ENCODE measurements at regions not wholly inside any gene's neighbourhood (a gene's known extent, or its start where the extent isn't known, plus 50 kb on each side); places are given as distances from the start of the nearest gene placed in this dataset.

DNA sequence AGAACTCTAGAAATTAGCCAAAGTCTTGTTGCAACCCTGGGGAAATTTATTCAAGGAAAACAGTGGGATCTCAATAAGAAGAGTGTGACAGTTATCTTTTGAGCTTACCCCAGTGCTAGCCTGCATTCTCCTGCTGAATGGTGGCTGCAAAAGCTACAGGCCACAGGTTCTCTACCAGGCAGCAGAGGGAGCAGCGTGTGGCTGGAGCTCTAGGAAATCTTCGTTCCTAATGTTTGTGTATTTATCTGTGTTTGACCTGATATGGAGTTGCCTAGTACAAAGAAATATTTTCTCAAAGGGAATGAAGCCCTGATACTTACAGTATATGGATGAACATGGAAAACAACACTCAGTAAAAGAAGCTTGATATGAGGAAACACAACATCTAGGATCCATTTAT is 1100.6 kb downstream of the NLGN4Y start:
- no peak for DNase-seq (ENCODE audit: low read depth)

DNA sequence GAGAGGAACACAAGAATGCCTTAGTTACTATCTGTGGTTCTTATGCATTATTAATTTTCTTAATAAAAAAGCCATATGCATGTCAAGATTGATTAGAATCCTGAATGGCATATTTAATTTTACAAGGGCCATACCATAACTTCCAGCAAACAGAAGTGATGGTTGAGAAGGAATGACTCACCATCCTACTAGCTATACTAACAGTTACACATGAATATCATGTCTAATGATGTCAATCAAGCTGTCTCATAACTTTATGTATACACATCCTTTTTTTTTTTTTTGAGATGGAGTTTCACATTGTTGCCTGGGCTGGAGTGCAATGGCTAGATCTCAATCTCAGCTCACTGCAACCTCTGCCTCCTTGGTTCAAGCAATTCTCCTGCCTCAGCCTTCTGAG is 1123.9 kb downstream of the NLGN4Y start:
- DNase-seq (ENCODE audit: low read depth) = no peak

DNA sequence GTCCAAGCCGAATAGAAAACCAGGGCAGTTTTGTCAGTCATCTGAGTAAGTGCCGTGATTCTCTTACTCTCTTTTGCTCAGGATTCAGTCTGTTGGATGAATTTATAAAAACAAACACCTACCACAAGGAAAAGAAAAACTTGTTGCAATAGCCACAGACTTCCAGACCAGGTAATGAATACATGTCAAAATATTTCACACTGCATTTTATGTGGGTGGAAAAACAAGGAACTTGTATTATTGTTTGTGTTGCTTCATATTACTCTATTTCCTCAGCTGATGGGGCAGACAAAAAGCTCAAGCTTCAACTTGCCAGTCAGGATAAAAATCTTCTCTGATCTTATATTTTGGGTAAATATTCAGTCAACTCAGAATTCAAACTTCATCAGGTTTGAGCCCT is 1125.7 kb downstream of the NLGN4Y start:
- DNase-seq (ENCODE audit: low read depth) = no peak

DNA sequence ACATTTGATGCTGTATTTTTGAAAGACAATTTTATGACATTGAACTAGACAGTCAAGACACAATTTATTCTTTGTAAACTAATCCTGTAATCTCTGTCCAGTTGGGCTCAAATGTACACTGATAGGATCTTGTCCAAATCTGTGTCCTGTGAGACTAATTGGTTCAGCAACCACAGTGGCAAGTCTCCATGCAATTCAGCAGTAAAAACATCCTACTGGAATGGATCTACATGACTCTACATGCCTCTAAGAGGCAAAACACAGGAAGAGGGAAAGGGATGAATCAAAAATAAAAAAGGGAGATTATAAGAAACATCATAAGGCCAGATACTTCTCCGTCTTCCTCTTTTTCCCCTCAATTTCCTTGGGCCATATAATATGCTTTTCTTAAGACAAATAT is 1164.2 kb downstream of the NLGN4Y start:
- no peak for DNase-seq (ENCODE audit: low read depth)

DNA sequence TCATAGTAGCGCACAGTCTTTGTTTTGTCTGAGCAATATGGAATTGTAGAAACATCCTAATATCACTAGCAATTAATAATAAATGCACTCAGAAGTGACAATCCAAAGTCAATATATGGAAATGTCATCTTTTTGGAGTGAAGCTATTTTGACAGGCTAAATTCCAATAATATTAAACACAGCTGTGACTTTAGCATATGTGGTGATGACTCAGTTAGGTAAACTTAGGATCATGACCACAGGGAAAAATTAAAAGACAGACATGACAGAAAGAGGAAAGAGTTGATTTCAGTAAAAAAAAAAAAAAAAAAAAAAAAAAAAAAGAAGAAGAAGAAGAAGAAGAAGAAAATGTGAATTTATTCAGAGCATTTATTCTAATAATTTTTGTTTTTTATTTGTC is 1165.7 kb downstream of the NLGN4Y start:
- DNase-seq (ENCODE audit: low read depth) = no peak

DNA sequence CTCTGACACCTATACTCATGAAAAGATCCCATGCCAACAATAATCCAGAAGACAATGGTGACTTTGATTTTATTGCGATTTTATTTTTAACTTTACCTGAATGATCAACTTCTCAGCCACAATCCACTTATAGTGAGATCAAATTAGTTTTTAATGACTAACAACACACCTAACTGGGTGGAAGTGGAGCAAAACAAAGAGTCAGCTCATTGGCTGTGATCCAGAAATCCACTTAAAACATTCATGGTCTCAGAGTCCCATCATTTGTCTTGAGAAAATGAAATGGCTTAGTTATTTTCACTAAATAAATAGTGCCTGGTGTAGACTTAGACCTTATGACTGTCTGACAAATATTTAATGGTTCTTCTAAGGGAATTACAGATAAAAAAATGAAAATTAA is 1177.8 kb downstream of the NLGN4Y start:
- DNase-seq (ENCODE audit: low read depth) = no peak

DNA sequence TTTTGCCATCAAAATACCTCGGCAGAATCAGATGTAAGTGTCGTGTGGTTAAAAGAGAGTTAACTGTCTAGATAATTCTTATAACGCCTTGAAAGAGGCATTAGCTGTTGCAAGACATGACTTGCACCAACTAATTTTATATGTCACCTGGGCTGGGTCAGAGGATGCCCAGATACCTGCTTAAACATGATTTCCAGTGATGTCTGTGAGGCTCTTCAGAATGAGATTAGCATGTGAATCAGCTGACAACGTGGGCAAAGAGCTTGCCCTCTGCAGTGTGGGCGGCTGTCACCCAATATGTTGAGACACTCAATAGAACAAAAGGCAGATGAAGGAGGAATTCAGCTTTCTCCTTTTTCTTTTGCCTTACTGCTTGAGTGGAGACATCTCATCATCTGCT is 1180.6 kb downstream of the NLGN4Y start:
- DNase-seq (ENCODE audit: low read depth) = no peak

DNA sequence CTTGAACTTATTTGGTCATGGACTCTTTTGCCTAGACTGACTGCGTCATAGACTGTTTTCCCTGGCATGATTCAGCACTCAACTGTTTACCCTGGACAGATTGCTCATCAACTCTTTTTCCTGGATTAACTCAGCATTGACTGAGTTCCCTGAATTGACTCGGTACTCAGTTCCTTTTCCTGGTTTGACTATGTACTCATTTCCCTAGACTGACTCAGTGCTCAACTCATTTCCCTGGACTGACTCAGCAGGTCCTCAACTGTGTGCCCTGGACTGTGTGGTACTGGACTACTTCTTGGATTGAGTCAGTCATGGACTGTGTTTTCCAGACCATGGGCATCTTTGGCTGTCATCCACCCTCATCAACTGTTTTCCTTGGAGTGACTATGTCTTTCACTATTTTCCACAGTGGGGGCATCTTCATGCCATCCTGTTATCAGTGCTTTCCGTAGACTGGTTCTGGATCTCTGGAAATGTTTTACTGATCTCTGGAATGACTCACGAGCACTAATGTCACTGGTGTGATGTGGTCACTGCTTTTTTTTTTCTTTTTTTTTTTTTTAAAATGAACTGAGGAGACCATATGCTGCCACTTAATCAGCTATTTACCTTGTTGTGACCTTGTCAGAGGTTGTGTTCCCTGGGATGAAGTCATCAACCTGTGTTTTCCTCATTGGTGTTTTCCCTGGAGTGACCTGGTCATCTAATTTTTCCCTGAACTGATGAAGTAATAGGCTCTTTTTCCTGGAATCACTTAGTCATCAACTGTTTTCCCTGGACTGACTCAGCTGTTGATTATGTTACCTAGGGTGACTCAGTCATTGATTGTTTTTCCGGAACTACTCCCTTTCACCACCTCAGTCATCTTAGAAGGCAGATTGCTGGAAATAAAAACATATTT is 1225.5 kb downstream of the NLGN4Y start:
- DNase-seq (ENCODE audit: low read depth) = no peak

DNA sequence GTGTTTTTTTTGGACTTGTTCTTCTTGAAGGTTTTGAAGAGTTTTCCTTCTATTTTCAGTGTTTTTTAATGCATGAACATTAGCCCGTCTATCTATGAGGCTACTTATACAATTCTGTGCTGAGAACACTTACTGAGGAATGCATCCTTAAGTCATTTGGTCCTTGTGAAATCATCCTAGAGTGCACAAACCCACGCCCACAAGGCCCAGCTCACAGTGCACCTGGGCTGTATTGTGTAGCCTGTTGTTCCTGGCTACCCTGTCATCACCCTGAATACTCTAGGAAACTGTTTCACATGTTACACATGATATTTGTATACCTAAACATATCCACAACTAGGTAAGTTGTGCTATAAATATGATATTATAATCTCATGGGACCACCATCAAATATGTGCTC is 1226.7 kb downstream of the NLGN4Y start:
- no peak for DNase-seq (ENCODE audit: low read depth)

DNA sequence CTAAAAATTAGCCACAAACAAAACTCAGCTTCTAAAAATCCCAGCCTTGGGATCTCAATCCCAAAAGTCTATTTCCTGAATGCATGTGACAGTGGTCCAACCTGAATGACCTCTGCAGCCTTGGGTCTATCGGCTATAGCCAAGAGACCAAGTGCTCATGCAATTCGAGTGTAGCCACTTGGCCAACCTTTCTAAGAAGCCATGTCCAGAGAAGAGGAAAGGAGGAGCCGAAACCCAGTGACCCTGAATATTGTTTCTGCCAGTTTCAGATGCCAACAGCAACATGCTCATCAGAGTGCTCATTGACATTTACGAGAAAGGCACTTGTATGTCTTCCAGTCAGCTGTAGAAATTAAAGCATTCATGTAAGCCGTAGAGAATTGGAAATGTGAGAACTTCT is 1231.9 kb downstream of the NLGN4Y start:
- no peak for DNase-seq (ENCODE audit: low read depth)

DNA sequence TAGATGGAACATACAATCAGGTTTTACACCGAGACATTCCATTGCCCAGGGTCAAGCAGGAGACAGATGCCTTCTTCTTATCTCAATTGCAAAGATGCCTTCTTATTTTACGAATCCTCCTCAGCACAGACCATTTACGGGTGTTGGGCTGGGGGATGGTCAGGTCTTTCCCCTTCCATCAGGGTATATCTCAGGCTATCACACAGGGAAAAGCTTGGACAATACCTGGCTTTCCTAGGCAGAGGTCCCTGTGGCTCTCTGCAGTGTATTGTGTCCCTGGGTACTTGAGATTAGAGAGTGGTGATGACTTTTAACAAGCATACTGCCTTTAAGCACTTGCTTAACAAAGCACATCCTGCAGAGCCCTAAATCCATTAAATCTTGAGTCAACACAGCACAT is 1249.2 kb downstream of the NLGN4Y start:
- no peak for DNase-seq (ENCODE audit: low read depth)

DNA sequence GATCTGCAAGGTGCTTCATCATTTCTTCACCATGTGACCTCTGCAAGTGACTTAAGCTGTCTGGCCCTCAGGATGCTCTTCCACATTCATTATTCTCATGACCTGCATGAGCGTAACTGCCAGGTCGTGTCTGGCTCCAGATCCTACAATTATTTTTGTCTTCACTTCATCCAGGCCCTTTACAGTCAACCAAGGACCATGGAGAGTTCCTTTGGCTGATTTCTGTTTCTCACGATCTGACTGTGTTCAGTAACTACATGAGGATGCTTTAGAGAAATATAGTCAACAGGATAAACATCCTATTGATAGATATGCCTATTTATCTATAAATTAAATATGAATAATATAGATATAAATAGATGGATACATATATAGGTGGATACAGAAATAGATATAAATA is 1251.6 kb downstream of the NLGN4Y start:
- no peak for DNase-seq (ENCODE audit: low read depth)

DNA sequence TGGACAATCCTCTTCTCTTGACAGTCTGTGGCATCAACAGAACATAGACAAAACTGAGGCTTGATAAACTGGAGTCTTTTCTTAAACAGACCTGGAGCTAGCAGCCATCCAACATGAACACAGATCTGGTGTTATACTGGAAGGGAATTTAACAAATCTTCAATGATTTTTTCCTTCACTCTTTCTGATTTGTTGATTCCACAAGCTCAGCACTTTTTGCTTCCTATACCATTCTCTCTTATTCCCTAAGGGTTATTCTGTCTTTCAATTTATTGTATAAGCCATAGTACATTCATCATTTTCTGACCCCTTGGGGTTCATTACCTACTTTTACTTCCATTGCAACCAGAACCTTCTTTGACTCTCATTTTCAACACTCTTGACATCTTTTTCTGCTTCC is 1255.6 kb downstream of the NLGN4Y start:
- DNase-seq (ENCODE audit: low read depth) = no peak

DNA sequence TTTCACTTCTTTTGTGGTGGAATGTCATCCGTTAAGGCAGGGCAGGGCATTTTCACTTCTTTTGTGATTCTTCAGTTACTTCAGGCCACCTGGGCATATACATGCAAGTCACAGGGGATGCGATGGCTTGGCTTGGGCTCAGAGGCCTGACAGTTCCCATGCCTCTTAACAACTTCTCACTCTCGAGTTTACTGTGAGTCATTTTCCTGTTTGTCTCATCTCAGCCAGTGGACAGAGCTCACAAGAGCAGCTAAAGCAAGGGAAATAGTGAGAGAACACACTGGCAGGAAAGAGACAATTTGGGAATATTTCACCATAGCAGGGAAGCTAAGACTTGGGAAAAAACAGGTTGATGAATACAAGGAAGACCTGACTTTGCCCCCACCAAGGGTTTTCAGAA is 1275.7 kb downstream of the NLGN4Y start:
- DNase-seq (ENCODE audit: low read depth) = no peak

DNA sequence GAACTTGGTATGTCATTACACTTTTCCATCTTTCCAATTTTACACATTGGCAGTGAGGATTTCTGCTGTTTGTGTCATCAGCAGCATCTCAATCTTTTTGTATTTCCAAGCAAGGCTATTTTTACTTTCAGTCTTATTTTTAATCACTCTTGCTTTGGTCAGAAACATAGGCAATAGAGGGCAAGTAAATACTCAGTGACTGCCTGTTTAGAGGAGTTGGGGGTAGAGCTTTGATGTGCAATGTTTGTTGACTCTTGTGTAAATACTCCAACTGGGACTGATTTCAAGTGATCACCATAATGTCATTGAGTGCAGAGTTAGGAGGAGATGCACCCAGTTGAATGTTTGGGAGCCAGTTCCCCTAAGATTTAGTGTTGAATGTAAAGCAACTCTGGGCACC is 1281.7 kb downstream of the NLGN4Y start:
- no peak for DNase-seq (ENCODE audit: low read depth)

DNA sequence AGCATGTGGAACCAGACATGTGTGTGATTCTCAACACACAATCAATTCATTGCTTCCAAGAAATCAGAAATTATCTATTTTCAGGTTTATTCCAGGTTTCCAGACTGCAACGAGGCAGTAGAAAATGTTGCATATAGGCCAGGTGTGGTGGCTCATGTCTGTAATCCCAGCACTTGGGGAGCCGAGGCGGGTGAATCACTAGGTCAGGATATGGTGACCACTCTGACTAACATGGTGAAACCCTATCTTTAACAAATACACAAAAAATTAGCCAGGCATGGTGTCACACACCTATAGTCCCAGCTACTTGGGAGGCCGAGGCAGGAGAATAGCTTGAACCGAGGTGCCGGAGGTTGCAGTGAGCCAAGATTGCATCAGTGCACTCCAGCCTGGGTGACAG is 1289.9 kb downstream of the NLGN4Y start:
- DNase-seq (ENCODE audit: low read depth) = no peak
